ENCODE measurements at regions not wholly inside any gene's neighbourhood (a gene's known extent, or its start where the extent isn't known, plus 50 kb on each side); places are given as distances from the start of the nearest gene placed in this dataset.

GRCh38 chr6:39998126-39998525 is 63.9 kb upstream of the MOCS1 start:
- Mint-ChIP-seq H3K27ac (no peak overlapping the region), H3K27me3 (ENCODE audit: low read depth) (no peaks in the 10 kb centered on the region), H3K36me3 (ENCODE audit: low read depth) (peaks cover 1% of the 10 kb centered on the region), H3K9me3 (peaks cover 24% of the 10 kb centered on the region), H3K4me3 (ENCODE audit: low read depth) (no peak overlapping the region), H3K4me1 (ENCODE audit: low read depth) (no peaks in the 10 kb centered on the region)
- intact Hi-C loops (cut with micrococcal nuclease), result no loop called here
- no peak for DNase-seq (ENCODE audit: low spot score)

GRCh38 chr6:39997101-39997635 is 62.9 kb upstream of the MOCS1 start:
- H3K9me3 Mint-ChIP-seq, result peaks cover 30% of the 10 kb centered on the region
- H3K4me1 Mint-ChIP-seq (ENCODE audit: low read depth), result no peaks in the 10 kb centered on the region
- no peak overlapping the region for H3K27ac Mint-ChIP-seq
- no peaks in the 10 kb centered on the region for H3K27me3 Mint-ChIP-seq (ENCODE audit: low read depth)
- intact Hi-C loops (cut with micrococcal nuclease), result no loop called here
- no peak overlapping the region for H3K4me3 Mint-ChIP-seq (ENCODE audit: low read depth)
- H3K36me3 Mint-ChIP-seq (ENCODE audit: low read depth), result peaks cover 4% of the 10 kb centered on the region
- DNase-seq (ENCODE audit: low spot score), result no peak

GRCh38 chr6:39995633-39996032 is 61.4 kb upstream of the MOCS1 start:
- Mint-ChIP-seq H3K9me3 (peaks cover 30% of the 10 kb centered on the region), H3K27ac (no peak overlapping the region), H3K4me1 (ENCODE audit: low read depth) (no peaks in the 10 kb centered on the region), H3K27me3 (ENCODE audit: low read depth) (no peaks in the 10 kb centered on the region), H3K36me3 (ENCODE audit: low read depth) (peaks cover 4% of the 10 kb centered on the region), H3K4me3 (ENCODE audit: low read depth) (no peak overlapping the region)
- DNase-seq (ENCODE audit: low spot score), result no peak
- intact Hi-C loops (cut with micrococcal nuclease), result no loop called here

DNA sequence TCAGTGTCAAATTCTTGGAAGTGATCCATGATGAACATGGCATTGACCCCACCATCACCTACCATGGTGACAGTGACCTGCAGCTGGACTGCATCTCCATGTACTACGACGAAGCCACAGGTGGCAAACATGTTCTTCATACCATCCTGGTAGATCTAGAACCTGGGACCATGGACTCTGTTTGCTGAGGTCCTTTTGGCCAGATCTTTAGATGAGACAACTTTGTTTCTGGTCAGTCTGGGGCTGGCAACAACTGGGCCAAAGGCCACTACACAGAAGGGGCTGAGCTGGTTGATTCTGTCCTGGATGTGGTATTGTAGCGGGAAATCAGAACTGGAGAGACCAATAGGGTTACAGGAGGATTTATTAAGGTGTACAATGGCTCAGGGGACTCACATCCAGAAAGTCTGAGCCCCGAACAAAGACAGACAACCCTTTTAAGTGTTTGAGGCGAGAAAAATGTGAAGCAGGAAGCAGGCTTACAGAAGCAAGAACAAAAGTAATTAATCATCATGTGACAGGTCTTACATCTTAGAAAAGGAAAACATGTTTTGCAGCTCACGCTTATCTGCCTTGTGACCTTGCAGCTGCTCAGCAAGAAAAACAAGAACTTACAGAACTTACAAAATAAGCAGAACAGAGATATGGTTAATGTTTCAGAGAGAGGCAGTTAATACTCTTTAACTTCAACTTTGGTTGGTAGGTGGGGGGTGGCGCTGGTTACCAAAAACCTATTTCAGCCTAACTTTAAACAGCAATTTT is 58.8 kb upstream of the MOCS1 start:
- DNase-seq (ENCODE audit: low spot score), result no peak
- intact Hi-C loops (cut with micrococcal nuclease), result no loop called here
- Mint-ChIP-seq H3K27me3 (ENCODE audit: low read depth) (no peaks in the 10 kb centered on the region), H3K27ac (no peak overlapping the region), H3K4me3 (ENCODE audit: low read depth) (no peak overlapping the region), H3K9me3 (peaks cover 17% of the 10 kb centered on the region), H3K36me3 (ENCODE audit: low read depth) (peaks cover 4% of the 10 kb centered on the region), H3K4me1 (ENCODE audit: low read depth) (no peaks in the 10 kb centered on the region)
